Activated CD4-positive, CD25-positive, alpha-beta regulatory T cell (primary cell): ENCODE measurements at regions not wholly inside any gene's neighbourhood (a gene's known extent, or its start where the extent isn't known, plus 50 kb on each side); places are given as distances from the start of the nearest gene placed in this dataset.

Experiments used
- DNase-seq, 4 experiments: peaks; one replicate each; lab custom pipeline; 2025; lab: John Stamatoyannopoulos, UW

DNA sequence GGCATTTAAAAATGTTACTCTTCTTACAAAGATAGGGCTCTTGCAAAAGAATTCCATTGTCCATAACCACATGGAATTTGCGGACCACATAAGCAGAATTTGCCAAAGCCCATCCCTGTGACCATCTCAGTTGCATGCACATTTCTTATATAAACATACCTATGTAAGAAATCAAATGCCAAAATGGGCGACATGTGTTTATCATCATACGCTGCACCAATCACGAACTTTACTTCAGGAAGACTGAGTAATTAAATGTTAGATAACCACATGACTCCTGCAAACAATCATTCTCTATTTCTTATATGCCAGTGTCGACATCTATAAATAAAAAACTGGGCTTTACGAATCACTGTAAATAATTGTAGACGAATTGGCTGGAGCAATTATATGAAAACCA is 186.1 kb upstream of the RBMS1 start:
- no peak for DNase-seq

- no peak for DNase-seq
Observed at GRCh38 chr2:160680294-160680693, 186.7 kb upstream of the RBMS1 start.

DNA sequence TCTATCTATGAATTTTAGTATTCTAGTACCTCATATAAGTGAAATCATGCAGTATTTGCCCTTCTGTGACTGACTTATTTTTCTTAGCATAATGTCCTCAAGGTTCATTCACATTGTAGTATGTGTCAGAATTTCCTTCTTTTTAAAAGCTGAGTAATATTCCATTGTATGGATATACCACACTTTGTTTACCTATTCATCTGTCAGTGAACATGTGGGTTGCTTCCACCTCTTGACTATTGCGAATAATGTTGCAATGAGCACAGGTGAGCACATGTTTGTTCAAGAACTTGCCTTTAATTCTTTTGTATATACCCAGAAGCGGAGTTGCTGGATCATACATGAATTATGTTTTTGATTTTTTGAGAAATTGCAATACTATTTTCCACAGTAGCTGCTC is 187.4 kb upstream of the RBMS1 start:
- DNase-seq = no peak

GRCh38 chr2:160683206-160683605 is 189.6 kb upstream of the RBMS1 start:
- DNase-seq = no peak

DNA sequence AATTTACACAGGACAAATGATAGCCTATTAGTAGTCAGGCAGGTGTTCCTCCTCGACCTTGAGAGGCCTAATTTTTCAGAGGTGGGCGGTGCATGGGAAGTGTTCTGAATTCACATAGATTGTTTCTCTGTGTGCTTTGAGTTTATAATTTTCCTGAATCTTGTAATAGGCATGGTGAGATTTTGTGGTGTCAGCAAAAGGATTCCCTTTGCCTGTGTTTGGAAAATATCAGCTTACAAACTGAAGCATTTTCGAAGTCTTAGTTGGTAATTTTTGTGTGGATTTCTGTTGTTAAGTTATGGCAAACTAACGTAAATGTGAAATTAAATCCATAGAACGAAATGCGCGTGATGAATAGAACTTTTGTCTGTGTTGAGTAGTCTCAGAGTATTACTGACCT is 194.0 kb upstream of the RBMS1 start:
- DNase-seq = no peak

GRCh38 chr2:160689441-160689840 is 195.8 kb upstream of the RBMS1 start:
- no peak for DNase-seq

- DNase-seq = no peak
Observed at GRCh38 chr2:160694221-160694620, 200.6 kb upstream of the RBMS1 start.

DNA sequence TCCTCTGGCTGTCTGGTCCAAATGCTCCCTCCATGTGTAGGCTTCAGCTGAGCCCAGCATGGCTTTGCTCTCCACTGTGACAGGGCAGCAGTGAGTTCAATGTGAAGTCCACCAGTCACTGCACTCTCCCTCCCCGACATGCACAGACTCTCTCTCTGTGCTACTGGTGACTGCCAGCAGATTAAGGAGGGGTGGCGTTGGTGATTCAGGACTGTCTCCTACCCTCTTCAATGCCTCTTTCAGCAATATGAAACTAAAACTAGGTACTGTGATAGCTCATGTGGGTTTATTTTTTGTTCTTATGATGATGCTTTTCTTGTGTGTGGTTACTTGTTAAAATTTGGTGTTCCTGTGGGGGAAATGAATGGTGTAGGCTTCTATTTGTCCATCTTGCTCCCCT is 201.0 kb upstream of the RBMS1 start:
- no peak for DNase-seq

GRCh38 chr2:160695402-160696086 is 201.9 kb upstream of the RBMS1 start:
- no peak for DNase-seq

DNA sequence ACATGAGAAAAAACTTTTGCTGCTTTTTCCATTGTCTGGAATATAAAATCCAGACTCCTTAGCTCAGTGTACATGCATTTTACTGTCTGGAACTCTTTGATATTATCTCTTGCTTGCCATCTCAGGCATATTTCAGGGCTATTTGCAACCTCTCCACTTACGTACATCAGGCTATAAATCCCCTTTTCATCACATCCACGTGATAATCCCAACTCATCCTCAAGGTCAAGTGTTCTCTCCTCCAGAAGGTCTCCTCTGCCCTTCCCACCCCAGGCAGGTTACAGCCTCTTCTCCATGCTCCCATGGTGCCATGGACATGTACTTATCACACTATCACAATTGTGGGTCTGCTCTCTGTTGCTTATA is 202.5 kb upstream of the RBMS1 start:
- DNase-seq = no peak

DNA sequence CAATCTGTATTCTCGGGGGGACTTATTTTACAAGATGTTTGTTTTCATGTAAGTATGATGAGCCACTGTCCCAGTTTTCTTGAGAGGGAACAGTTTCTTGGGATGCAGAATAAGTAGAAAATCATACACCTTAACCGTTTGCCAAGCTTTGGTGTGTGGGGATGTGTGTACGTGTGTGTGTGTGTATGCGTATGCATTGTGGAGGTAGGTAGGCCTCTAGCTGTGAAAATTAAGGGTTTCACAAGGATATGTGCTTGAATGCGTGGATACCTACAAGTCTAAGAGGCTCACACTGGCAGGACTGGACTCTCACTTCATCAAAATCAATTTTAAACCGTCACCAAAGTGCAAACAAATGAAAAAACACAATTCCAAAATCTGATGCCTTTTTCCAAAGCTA is 204.2 kb upstream of the RBMS1 start:
- DNase-seq = no peak

DNA sequence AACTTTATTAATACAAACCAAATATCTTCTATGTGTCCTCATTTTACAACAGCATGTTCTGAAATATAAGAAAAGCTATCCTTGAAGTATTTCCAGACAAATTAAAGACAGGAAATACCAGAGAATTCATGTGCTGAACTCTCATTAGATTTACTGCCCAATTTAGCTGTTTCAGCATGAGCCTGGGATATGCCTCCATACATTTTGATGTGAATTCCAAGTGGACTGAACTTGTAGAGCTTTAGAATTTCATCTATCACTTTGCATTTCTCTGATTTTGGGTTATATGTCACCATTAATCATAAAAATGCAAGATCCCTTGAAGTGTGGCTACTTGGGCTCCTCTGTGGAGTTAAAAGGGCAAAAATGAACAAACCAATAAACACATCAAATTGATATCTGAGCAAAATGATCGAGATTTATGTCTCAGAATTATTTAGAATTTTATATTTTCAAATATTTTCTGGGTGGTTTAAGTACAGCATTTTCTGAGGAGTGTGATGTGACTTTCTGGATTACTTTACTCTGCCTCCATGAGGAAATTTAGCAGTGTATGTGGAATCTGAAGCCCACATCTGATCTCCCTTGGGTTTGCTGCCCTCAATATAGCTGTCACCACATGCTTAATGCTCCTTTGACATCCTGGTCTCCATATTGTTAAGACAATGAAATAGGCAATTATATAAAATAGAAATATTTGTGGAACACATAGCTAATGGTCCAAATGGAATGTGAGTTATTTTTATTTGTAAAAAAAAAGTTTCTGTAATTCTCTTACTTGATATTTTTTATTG is 206.6 kb upstream of the RBMS1 start:
- DNase-seq = no peak

DNA sequence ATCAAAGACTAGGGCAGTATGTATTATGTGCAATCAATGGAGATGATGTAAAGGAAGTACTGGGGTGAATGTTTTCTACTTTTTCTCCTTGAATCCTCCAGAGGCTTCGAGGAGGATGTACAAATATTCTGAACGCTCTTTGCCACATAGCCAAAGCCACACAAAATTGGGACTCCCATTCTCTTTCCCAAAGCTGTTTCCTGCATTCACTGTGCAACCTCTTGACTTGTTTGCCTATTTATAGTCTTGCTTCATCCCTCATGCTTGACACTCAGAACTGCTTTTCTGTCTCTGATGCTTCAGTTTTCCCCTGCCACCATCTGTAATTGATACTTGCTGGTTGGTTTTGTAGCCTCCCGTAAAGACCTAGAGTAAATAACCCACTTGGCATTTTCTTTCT is 208.2 kb upstream of the RBMS1 start:
- DNase-seq = no peak

- DNase-seq = no peak
Observed at GRCh38 chr2:160702754-160703153, 209.1 kb upstream of the RBMS1 start.

GRCh38 chr2:160703648-160704585 is 210.3 kb upstream of the RBMS1 start:
- DNase-seq = no peak

- DNase-seq = no peak
Observed at GRCh38 chr2:160715428-160715827, 221.8 kb upstream of the RBMS1 start.

GRCh38 chr2:160719116-160719515 is 225.5 kb upstream of the RBMS1 start:
- DNase-seq = no peak

- no peak for DNase-seq
Observed at GRCh38 chr2:160720098-160720497, 226.5 kb upstream of the RBMS1 start.

DNA sequence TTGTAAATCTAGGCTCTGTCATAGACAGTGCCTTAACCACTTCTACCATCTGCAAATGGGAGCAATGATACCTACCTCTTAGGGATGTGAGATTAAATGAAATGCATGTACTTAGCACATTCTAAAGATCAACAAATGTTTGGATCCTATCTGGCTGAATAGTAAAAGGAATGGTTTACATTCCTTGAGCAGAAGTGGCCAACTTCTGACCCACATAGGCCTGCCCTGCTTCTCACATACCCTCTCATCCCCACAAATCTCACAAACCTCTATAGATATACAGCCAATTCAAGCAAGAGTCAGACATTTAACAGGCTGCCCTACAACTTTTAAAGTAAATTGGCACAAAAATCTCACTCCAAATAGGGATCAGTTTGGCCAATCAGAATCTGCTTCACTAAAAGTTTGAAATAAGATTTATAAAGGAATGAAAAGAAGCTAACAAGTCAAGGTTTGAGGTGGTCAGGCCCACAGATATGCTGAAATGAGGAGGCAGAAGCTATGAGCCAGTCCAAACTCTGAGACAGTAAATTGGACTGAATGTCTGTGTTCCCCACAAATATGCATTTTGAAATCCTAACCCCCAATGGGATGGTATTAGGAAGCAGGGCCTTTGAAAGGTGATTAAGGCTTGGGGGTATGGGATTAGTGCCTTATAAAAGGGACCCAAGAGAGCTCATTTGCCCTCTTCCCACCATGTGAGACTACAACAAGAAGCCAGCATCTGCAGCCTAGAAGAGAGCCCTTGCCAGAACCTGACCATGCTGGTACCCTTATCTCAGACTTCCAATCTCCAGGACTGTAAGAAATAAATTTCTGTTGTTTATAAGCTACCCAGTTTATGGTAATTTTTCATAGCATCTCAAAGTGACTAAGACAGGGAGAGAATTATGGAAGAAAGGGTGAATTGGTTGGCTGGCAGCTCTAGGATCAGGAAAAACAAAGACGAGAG is 227.8 kb upstream of the RBMS1 start:
- no peak for DNase-seq

DNA sequence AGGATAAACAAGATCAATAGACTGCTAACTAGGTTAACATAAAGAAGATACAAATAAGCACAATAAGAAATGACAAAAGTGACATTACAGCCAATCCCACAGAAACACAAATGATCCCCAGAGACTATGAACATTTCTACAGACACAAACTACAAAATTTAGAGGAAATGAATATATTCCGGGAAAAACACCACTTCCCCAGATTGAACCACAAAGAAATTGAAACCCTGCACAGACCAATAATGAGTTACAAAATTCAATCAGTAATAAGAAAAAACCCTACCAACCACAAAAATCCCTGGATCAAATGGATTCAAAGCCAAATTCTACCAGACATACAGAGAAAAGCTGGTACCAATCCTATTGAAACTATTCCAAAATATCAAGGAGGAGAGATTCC is 232.4 kb upstream of the RBMS1 start:
- DNase-seq = no peak

DNA sequence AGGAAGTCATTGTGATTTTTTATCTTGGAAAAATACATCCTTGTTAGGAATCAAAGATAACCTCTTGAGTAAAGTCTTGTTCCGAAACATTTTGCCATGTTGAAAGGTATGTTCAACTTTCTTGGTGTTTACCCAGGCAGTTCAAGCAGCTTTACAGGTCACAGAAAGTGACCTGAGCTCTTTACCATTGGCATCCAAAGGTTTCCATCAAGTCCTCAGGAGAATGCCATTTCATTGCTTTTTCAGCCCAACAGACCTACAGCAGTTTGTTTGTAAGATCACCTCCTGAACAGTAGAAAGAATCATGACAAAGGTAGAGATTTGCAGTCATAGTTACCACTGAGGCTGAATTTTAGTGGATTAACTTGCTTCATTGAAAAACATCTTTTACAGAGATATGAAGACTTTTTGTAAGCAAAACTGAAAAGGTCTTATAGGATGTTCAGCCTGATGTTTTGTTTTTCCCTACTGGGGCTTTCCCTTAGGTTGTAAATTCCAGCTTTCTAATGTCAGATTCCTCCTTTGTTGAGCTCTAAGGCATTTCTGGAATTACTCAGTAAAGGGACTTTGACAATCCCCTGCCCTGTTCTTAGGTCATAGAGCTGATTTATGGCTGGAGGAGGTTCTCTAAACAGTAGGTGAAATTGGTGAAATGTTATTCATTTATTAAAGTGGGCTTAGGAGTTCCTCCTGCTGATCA is 236.8 kb upstream of the RBMS1 start:
- DNase-seq = no peak
